Parathyroid adenoma (tissue), 2 donors: ENCODE measurements at regions not wholly inside any gene's neighbourhood (a gene's known extent, or its start where the extent isn't known, plus 50 kb on each side); places are given as distances from the start of the nearest gene placed in this dataset.

Source experiments
- H2AFZ ChIP-seq: fragments of 300-600 bp; sonication (generic); one replicate; pipeline ENCODE4 v1.7.0; 2017; ENCODE audit warnings: antibody characterized with exemption, mild to moderate bottlenecking
- H3K27ac ChIP-seq: fragments of 300-600 bp; sonication (generic); one replicate; pipeline ENCODE4 v1.7.0; 2017
- H3K27me3 ChIP-seq: fragments of 300-600 bp; sonication (generic); one replicate; pipeline ENCODE4 v1.7.0; 2017; ENCODE audit warnings: low read length; ENCODE audit not compliant: control insufficient read depth, insufficient read depth
- H3K36me3 ChIP-seq: fragments of 300-600 bp; sonication (generic); one replicate; pipeline ENCODE4 v1.7.0; 2017; ENCODE audit warnings: low read length; ENCODE audit not compliant: control insufficient read depth, insufficient read depth
- H3K4me1 ChIP-seq: fragments of 300-600 bp; sonication (generic); one replicate; pipeline ENCODE4 v1.7.0; 2017; ENCODE audit warnings: control low read depth
- H3K4me2 ChIP-seq: fragments of 300-600 bp; sonication (generic); one replicate; pipeline ENCODE4 v1.7.0; 2017; ENCODE audit warnings: low read length
- H3K4me3 ChIP-seq: fragments of 300-600 bp; sonication (generic); one replicate; pipeline ENCODE4 v1.7.0; 2017; ENCODE audit warnings: low read depth, low read length
- H3K79me2 ChIP-seq: fragments of 300-600 bp; sonication (generic); one replicate; pipeline ENCODE4 v1.7.0; 2017; ENCODE audit warnings: control low read depth
- H3K9ac ChIP-seq: fragments of 300-600 bp; sonication (generic); one replicate; pipeline ENCODE4 v1.7.0; 2017; ENCODE audit warnings: mild to moderate bottlenecking
- H3K9me3 ChIP-seq: fragments of 300-600 bp; sonication (generic); one replicate; pipeline ENCODE4 v1.7.0; 2017; ENCODE audit warnings: low read length; ENCODE audit not compliant: control insufficient read depth
- TF ChIP-seq, protein P1 (sequence below): fragments of 300-600 bp; sonication (generic); IDR thresholded peaks from one replicate; pipeline ENCODE4 v1.7.0; 2017; ENCODE audit warnings: antibody characterized with exemption, mild to moderate bottlenecking
- donor health status: primary hyperparathyroidism.

DNA sequence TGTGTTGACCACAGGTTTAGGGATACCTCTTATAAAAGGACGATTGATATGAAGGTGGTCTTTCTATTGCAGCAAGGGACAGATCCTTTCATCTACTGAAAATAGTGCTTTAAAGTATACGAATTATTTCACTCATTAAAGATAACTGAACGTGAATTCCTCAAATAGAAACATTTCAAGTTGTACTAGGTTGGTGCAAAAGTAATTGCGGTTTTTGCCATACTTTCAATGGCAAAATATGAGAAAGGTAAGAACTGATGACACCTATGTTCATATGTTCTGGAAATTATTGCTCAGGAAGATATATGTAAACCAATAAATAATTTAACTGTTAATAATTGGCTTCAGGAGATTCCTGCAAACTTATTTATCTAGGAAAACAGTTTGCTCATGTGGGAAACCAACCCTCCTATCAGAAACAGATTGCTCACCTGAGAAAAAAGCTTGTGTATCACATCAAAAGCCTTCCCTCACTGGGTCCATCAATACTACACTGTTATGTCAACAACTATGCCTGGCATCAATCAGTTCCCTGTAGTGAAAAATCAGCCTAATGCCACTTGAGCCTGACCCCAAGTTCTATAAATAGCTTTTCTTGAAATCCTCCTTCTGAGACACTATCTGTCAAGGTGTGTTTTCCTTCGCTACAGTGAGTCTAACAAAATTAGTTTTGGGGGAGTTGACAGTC lies 81.5 kb upstream of the ACSL3 start:
- Histone ChIP-seq H3K9ac (no peak overlapping the region), H3K27me3 (no peaks in the 10 kb centered on the region), H3K4me3 (no peak overlapping the region), H3K4me1 (peaks cover 46% of the 10 kb centered on the region), H2AFZ (peak overlapping the region; percentile 49), H3K27ac (peak overlapping the region; percentile 96), H3K9me3 (no peaks in the 10 kb centered on the region), H3K79me2 (no peaks in the 10 kb centered on the region), H3K36me3 (no peaks in the 10 kb centered on the region), H3K4me2 (no peak overlapping the region)
- TF ChIP-seq, protein P1, sequence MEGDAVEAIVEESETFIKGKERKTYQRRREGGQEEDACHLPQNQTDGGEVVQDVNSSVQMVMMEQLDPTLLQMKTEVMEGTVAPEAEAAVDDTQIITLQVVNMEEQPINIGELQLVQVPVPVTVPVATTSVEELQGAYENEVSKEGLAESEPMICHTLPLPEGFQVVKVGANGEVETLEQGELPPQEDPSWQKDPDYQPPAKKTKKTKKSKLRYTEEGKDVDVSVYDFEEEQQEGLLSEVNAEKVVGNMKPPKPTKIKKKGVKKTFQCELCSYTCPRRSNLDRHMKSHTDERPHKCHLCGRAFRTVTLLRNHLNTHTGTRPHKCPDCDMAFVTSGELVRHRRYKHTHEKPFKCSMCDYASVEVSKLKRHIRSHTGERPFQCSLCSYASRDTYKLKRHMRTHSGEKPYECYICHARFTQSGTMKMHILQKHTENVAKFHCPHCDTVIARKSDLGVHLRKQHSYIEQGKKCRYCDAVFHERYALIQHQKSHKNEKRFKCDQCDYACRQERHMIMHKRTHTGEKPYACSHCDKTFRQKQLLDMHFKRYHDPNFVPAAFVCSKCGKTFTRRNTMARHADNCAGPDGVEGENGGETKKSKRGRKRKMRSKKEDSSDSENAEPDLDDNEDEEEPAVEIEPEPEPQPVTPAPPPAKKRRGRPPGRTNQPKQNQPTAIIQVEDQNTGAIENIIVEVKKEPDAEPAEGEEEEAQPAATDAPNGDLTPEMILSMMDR = no peak

- Histone ChIP-seq H3K4me2 (no peak overlapping the region), H2AFZ (peak overlapping the region; percentile 14), H3K4me3 (no peak overlapping the region), H3K36me3 (no peaks in the 10 kb centered on the region), H3K79me2 (no peaks in the 10 kb centered on the region), H3K4me1 (peaks cover 44% of the 10 kb centered on the region), H3K27ac (peak overlapping the region; percentile 96), H3K9me3 (no peaks in the 10 kb centered on the region), H3K9ac (no peak overlapping the region), H3K27me3 (no peaks in the 10 kb centered on the region)
- TF ChIP-seq, protein P1 = no peak
These were observed 80.8 kb upstream of the ACSL3 start for GRCh38 chr2:222780051-222780450.

- Histone ChIP-seq H3K27me3 (no peaks in the 10 kb centered on the region), H3K9ac (no peak overlapping the region), H3K4me1 (peaks cover 37% of the 10 kb centered on the region), H3K79me2 (no peaks in the 10 kb centered on the region), H3K27ac (no peak overlapping the region), H3K36me3 (no peaks in the 10 kb centered on the region), H3K4me2 (no peak overlapping the region), H3K4me3 (no peak overlapping the region), H3K9me3 (no peaks in the 10 kb centered on the region), H2AFZ (no peak overlapping the region)
- TF ChIP-seq, protein P1 = no peak
These were observed 78.6 kb upstream of the ACSL3 start for GRCh38 chr2:222782201-222782730.

- peaks cover 27% of the 10 kb centered on the region for H3K4me1 ChIP-seq
- no peaks in the 10 kb centered on the region for H3K27me3 ChIP-seq
- no peak overlapping the region for H3K27ac ChIP-seq
- no peak overlapping the region for H3K4me3 ChIP-seq
- no peak overlapping the region for H2AFZ ChIP-seq
- no peak overlapping the region for H3K9ac ChIP-seq
- H3K9me3 ChIP-seq = no peaks in the 10 kb centered on the region
- no peaks in the 10 kb centered on the region for H3K79me2 ChIP-seq
- TF ChIP-seq, protein P1 = no peak
- no peak overlapping the region for H3K4me2 ChIP-seq
- no peaks in the 10 kb centered on the region for H3K36me3 ChIP-seq
These were observed 77.2 kb upstream of the ACSL3 start for GRCh38 chr2:222783592-222783991.

DNA sequence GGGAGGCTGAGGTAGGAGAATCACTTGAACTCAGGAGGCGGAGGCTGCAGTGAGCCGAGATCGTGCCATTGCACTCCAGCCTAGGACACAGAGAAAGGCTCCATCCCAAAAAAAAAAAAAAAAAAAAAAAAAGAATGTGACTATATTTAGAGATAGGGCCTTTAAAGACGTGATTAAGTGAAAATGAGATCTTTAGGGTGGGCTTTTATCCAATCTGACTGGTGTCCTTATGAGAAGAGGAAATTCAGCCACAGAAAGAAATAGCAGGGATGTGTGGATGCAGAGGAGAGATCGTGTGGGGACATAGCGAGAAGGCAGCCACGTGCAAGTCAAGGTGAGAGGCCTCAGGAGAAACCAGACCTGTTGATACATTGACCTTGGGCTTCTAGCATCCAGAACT lies 69.9 kb upstream of the ACSL3 start:
- Histone ChIP-seq H3K4me2 (no peak overlapping the region), H3K4me1 (peaks cover 21% of the 10 kb centered on the region), H2AFZ (no peak overlapping the region), H3K36me3 (no peaks in the 10 kb centered on the region), H3K79me2 (no peaks in the 10 kb centered on the region), H3K4me3 (no peak overlapping the region), H3K9me3 (no peaks in the 10 kb centered on the region), H3K27ac (peak overlapping the region; percentile 93), H3K27me3 (no peaks in the 10 kb centered on the region), H3K9ac (no peak overlapping the region)
- TF ChIP-seq, protein P1 = no peak
